Inferior parietal cortex (tissue), 1 donor: ENCODE measurements at regions not wholly inside any gene's neighbourhood (a gene's known extent, or its start where the extent isn't known, plus 50 kb on each side); places are given as distances from the start of the nearest gene placed in this dataset.
"Not testable (repeated sequence)": the region's sequence is repeated elsewhere in the genome, so short reads cannot be mapped to it uniquely, and the experiment has no call there.

Experiments
- DNase-seq: peaks from one replicate; pipeline ENCODE4 v3.0.0-alpha.2; 2016; ENCODE audit errors: extremely low spot score

- DNase-seq: no peak
Observed at GRCh38 chr9:7739595-7739994, 60.0 kb downstream of the DMAC1 start.

DNA sequence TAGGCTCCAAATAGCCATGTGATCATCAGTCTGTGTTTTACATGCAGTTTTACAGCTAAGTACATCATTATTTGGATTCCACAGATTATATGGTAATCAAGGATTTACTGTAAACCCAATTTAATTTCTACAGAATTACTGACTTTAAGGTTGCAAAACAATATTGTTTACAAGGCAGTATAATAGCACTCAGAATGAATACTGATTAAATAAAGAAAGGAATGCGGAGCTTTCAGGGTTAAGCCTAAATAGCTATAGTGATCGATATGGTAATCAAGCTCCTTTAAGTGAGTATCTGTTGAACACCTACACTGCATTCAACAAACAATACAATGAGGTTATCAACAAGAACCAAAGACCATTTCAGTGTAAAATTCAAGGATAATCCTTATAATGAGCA is 64.3 kb downstream of the DMAC1 start:
- DNase-seq: no peak

GRCh38 chr9:7730164-7730445 is 69.5 kb downstream of the DMAC1 start:
- no peak for DNase-seq

- DNase-seq: no peak
Observed at GRCh38 chr9:7729371-7730163, 70.0 kb downstream of the DMAC1 start.

- no peak for DNase-seq
Observed at GRCh38 chr9:7721291-7721690, 78.3 kb downstream of the DMAC1 start.

DNA sequence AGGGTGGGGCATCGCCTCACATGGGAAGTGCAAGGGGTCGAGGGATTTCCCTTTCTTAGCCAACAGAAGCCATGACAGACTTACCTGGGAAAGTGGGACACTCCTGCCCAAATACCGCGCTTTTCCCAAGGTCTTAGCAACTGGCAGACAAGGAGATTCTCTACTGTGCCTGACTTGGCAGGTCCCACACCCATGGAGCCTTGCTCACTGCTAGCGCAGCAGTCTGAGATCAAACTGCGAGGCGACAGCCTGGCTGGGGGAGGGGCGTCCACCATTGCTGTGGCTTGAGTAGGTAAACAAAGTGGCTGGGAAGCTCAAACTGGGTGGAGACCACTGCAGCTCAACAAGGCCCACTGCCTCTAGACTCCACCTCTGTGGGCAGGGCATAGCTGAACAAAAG is 86.5 kb downstream of the DMAC1 start:
- not testable (repeated sequence) for DNase-seq

GRCh38 chr9:7710686-7711085 is 88.9 kb downstream of the DMAC1 start:
- no peak for DNase-seq

- DNase-seq: no peak
Observed at GRCh38 chr9:7707934-7708333, 91.6 kb downstream of the DMAC1 start.

DNA sequence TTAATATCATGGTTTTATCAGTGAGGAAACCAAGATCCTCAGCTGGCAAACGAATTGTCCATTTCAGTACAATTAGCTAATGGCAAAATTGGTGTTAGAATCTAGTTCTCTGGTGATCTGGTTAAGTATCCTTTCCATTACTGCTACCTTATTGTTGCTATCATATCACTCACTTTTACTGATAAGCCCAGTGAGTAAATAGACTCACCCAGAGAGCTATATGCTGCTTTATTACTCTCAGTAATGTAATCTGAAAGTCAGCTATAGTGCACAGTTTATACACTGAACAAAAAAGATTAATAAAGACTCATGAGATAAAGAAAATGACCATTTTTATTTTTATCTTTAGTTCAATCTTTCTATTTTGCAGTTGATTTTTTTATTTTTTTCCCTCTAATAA is 95.0 kb downstream of the DMAC1 start:
- DNase-seq: no peak

DNA sequence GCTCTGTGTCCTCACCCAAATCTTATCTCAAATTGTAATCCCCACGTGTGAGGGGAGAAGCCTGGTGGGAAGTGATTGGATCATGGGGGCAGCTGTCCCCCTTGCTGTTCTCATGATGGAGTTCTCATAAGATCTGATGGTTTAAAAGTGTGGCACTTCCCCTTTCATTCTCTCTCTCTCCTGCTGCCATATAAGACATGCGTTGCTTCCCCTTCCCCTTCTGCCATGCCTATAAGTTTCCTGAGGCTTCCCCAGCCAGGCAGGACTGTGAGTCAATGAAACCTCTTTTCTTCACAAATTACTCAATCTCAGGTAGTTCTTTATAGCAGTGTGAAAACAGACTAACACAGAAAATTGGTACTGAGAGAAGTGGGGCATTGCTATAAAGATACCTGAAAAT is 107.7 kb downstream of the DMAC1 start:
- no peak for DNase-seq

DNA sequence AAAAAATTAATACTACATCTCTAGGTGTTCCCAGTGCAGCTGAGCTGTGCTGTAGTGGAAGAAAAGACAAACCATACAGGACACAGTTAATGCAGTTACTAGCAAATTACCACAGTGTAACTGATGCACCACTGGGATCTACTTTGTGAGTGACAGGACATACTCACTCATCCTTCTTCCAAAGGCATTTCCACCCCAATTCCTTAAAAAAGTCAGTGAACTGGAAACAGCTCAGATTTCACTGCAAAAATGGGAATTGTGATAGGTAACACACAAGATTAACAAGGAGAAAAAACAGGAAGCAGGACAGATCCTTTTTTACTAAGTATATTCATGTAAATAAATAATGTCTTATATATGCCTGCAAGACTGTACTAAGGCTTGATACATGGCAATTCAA is 109.6 kb downstream of the DMAC1 start:
- DNase-seq: no peak

GRCh38 chr9:7688626-7689025 is 111.0 kb downstream of the DMAC1 start:
- no peak for DNase-seq

DNA sequence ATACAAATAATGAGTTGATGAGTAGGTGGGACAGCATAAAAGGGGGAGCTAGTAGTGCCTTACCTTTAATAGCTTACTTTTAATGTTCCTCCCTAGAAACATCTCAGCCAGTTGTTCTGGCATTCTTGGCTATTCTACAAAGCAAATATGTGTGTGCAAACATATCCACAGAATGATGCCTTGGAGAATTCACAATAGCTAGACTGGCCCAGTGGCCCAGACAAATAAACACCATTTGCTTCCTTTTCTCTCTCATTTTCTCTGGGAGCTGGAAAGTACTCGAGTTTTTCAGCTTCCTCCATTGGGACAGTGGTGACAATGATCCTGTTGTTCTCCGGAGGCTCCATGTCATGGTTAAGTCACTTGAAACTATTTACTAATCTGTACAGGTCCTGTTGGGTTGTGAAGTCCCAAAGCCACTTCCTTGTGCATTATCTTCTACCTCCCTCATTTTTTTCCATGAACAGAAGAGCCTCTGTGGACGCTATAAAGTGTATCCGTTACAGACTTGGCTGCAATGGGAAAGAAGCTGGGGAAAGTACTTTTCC is 122.9 kb downstream of the DMAC1 start:
- DNase-seq: no peak

- DNase-seq: no peak
Observed at GRCh38 chr9:7671847-7672246, 127.7 kb downstream of the DMAC1 start.

DNA sequence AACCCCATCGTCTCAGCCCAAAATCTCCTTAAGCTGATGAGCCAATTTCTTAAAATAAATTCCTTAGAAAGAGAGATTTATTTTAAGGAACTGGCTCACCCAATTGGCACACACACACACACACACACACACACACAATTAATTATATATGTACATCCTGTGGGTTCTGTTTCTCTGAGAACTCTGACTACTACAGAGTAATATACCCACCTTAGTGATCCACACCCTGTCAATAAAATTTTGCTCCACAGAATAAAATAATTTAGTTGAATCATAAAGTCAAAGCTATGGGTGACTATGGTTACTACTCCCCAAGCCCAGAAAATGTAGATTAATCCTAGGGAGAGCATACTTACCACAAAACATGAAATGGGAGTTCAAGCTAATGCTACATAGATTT is 131.0 kb downstream of the DMAC1 start:
- no peak for DNase-seq

GRCh38 chr9:7665874-7666273 is 133.7 kb downstream of the DMAC1 start:
- DNase-seq: no peak

DNA sequence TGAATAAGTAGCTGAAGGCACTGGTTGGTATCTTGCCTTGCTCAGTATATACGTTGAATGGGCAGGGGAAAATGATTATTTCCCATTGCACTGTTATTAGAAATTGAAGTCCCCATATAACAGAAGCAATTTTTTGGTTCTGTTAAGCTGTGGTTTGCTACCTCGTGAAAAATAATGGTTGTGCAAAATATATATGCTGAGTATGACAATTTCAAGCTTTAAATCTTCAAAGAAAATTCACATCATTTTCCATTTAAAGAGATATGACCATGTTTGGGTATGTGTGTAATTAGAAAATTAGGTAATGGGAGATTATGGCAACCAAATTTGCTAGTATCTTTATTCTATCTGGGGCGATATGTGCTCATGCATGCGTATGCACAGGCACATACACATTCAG is 139.8 kb downstream of the DMAC1 start:
- no peak for DNase-seq

DNA sequence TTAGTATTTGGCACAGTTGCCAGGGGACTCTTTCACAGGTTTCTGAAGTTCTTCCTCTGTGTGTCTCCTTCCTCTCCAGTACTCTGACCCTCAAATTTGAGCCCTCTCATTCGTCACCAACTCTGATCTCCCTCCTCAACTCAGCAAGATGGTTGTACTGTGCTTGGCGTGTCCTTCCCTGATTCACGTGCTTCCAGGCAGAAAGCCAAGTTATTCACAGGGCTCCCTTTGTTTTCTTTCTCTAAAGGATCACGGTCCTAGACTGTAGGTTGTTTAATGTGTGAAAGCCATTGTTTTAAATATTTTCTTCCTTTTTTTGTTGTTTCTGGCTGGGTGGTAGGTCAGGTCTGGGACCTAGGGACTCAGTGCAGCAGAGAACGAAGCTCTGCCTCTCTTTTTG is 142.9 kb downstream of the DMAC1 start:
- peak; percentile 36 for DNase-seq

DNA sequence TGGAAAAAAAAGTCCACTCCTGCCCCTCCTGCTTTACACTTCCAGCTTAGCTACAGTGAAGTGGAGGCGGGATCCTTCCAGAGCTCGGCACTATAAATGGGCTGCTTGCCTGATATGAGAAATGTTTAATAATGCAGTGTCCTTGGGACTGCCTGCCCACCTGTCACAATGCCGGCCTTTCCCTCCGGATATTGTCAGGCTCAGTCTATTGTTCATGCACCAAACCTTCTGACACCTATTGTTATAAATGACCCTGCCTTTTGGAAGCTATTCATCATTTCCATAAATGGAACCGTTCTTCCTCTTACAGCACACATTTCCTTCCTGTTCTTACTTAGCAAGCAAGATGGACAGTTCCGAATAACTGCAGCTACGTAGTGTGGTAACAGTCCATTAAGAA is 146.3 kb downstream of the DMAC1 start:
- DNase-seq: no peak

DNA sequence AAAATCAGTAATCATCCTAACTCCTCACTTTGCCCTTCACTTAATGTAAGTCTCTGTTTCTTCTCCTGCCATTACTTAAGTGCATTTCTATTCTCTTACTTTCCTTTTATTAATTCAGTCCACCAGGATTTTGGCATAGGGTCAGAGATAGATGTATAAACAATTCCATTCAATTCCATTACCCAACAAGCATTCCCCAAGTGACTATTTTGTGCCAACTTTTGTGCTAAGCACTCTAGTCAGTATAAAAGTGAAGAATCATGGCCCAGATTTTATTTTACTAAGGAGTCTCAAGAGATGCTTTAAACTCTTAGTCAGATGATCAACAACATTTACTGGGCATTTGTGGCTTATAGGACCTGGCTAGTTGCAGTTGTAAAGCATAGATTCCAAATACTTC is 159.3 kb downstream of the DMAC1 start:
- no peak for DNase-seq

- no peak for DNase-seq
Observed at GRCh38 chr9:7639471-7639870, 160.1 kb downstream of the DMAC1 start.

GRCh38 chr9:7636838-7637467 is 162.6 kb downstream of the DMAC1 start:
- no peak for DNase-seq

DNA sequence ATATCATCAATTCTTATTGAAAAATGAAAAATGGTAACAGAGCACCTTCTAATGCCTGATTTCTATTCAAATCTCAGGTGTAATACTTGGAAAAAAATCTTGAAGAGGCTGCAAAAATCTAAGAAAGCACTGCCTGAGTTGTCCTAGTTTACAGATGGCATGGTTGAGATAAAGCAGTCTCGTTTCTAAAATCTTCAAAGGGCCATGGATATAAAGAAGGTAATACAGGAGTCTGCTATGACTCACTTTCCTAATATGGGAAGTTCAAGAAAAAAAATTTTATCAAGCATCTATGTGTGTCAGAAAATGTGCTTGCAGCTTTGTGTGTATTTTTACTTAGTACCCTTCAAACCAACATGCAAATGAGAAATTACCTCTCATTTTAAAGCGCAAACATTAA is 163.3 kb downstream of the DMAC1 start:
- DNase-seq: no peak
